Spleen (tissue), 11 donors: ENCODE measurements at regions not wholly inside any gene's neighbourhood (a gene's known extent, or its start where the extent isn't known, plus 50 kb on each side); places are given as distances from the start of the nearest gene placed in this dataset.
"Not testable (repeated sequence)": the region's sequence is repeated elsewhere in the genome, so short reads cannot be mapped to it uniquely, and the experiment has no call there.

Experiments
- DNase-seq: peaks from one replicate; pipeline ENCODE4 v3.0.0-alpha.2; 2020
- H3K27ac ChIP-seq, 8 donors: fragments of 200-600 bp; sonication (generic) in 7 of 8; 1 replicate in 4 of 8; 2 replicates in 4 of 8; pipeline versions ENCODE4 v1.5.0 to v1.8.0; 2016 to 2021; ENCODE audit warnings: inconsistent platforms in 4 of 8, mild to moderate bottlenecking in 4 of 8, moderate library complexity in 1 of 8
- H3K27me3 ChIP-seq, 7 donors: fragments of 200-600 bp; sonication (generic) in 6 of 7; replicated peaks in 1 of 7; 1 replicate in 4 of 7; 2 replicates in 3 of 7; pipeline versions ENCODE4 v1.5.0 to v1.8.0; 2016 to 2021; ENCODE audit warnings: inconsistent platforms in 3 of 7, mild to moderate bottlenecking in 1 of 7
- H3K36me3 ChIP-seq, 6 donors: fragments of 200-600 bp; sonication (generic) in 5 of 6; 1 replicate in 4 of 6; 2 replicates in 2 of 6; pipeline versions ENCODE4 v1.5.0 to v1.8.0; 2016 to 2021; ENCODE audit warnings: inconsistent platforms in 2 of 6
- H3K4me1 ChIP-seq, 6 donors: fragments of 200-600 bp; sonication (generic) in 5 of 6; 1 replicate in 3 of 6; 2 replicates in 3 of 6; pipeline versions ENCODE4 v1.5.0 to v1.8.0; 2016 to 2021; ENCODE audit warnings: inconsistent platforms in 3 of 6
- H3K4me3 ChIP-seq, 8 donors: fragments of 200-600 bp; sonication (generic) in 7 of 8; 1 replicate in 4 of 8; 2 replicates in 4 of 8; pipeline versions ENCODE4 v1.5.0 to v1.8.0; 2016 to 2021; ENCODE audit warnings: inconsistent platforms in 4 of 8, mild to moderate bottlenecking in 4 of 8, moderate library complexity in 2 of 8
- H3K9me3 ChIP-seq, 8 donors: fragments of 200-600 bp; sonication (generic) in 7 of 8; 1 replicate in 4 of 8; 2 replicates in 4 of 8; pipeline versions ENCODE4 v1.5.0 to v1.8.0; 2016 to 2021; ENCODE audit warnings: inconsistent platforms in 4 of 8
- CTCF ChIP-seq, 11 experiments: fragments of 200-600 bp in 7 of 11; fragments of 450-650 bp in 4 of 11; sonication (generic) in 4 of 11; IDR thresholded peaks in 8 of 11; conservative IDR thresholded peaks in 3 of 11; 1 replicate in 7 of 11; 2 replicates in 4 of 11; pipeline versions ENCODE4 v1.4.0 to v1.8.0; 2016 to 2021; ENCODE audit warnings: antibody characterized with exemption in 11 of 11, inconsistent platforms in 4 of 11, mild to moderate bottlenecking in 1 of 11
- POLR2A ChIP-seq, 3 donors: fragments of 450-650 bp; IDR thresholded peaks; one replicate each; pipeline ENCODE4 v1.5.1; 2017; ENCODE audit warnings: antibody characterized with exemption in 3 of 3, mild to moderate bottlenecking in 1 of 3
- POLR2AphosphoS5 ChIP-seq, 3 donors: sonication (generic); formaldehyde crosslinking; IDR thresholded peaks; one replicate each; pipeline ENCODE4 v1.5.1; 2017; ENCODE audit warnings: antibody characterized with exemption in 3 of 3
- WGBS, 5 donors: extraction: QIAGEN DNeasy Blood & Tissue Kit in 3 of 5; methylation state at CpG; one replicate each; pipeline versions ENCODE4 v1.1.5 to v1.1.7; 2013 to 2018; 5-methylcytosine and 5-hydroxymethylcytosine counted together
- intact Hi-C: fragments of 100-400 bp; cut with DNase I; formaldehyde crosslinking; loops from one replicate; pipeline ENCODE4 v1.15.0; 2023; ENCODE audit warnings: low total_unique reads
- donor health status: healthy with polysubstance abuse.
- donor health status: DM: no; HTN: no; CAD: no; lungs with moderate emphysema.
- donor health status: DM: no; HTN: no; CAD: no.
- donor health status: Bipolar disorder and iron deficiency.
- donor health status: healthy.
- donor health status: DM: no; HTN: no; CAD: no.
- donor health status: DM: yes; HTN: yes; CAD: no.

- no peaks in the 10 kb centered on the region for H3K36me3 ChIP-seq
- intact Hi-C loops, result no loop called here
- TF ChIP-seq POLR2AphosphoS5 (IDR thresholded peaks at IDR 0.05) (no peak), POLR2A (IDR thresholded peaks at IDR 0.05) (no peak), CTCF (IDR thresholded peaks at IDR 0.05 in 8 of 11, conservative IDR thresholded peaks at IDR 0.05 in 3 of 11) (no peak)
- no peak for DNase-seq
- no peaks in the 10 kb centered on the region for H3K4me1 ChIP-seq
- no peaks in the 10 kb centered on the region for H3K27me3 ChIP-seq
- no peak overlapping the region for H3K27ac ChIP-seq
- H3K4me3 ChIP-seq, result no peak overlapping the region
- peaks cover 0 to 35% (median 18%) of the 10 kb centered on the region in 8 donors for H3K9me3 ChIP-seq
Observed at GRCh38 chr14:87386524-87386923, 606.5 kb downstream of the GALC start.

DNA sequence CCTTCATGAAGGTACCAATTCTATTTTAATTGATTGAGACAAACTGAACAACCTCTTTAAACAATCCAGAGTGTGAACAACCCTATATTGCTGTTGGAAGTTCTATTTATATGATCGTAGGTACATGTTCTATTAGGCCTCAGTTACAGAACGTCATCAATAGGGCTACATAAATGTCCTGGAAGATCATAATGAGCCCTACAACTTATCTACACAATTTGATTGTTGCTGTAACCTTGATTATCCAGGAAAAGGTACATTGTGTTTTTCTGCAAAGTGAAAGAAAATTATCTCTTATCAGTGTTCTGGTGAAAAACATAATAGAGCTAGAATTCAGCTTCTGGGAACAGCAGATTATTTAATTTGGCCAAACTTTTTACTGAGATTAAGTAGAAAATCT lies 612.9 kb downstream of the GALC start:
- Histone ChIP-seq H3K9me3 (peaks cover 0 to 30% (median 20%) of the 10 kb centered on the region in 8 donors), H3K27ac (no peak overlapping the region), H3K4me1 (no peaks in the 10 kb centered on the region), H3K4me3 (no peak overlapping the region), H3K27me3 (no peaks in the 10 kb centered on the region), H3K36me3 (no peaks in the 10 kb centered on the region)
- no peak for DNase-seq
- WGBS, 5 donors, result 56 to 79% (median 62%) methylated on average over 2 of the region's 2 CpGs
- intact Hi-C loops, result no loop called here
- no peak for TF ChIP-seq POLR2AphosphoS5 (IDR thresholded peaks at IDR 0.05)
- no peak for TF ChIP-seq CTCF (IDR thresholded peaks at IDR 0.05 in 8 of 11, conservative IDR thresholded peaks at IDR 0.05 in 3 of 11)
- no peak for TF ChIP-seq POLR2A (IDR thresholded peaks at IDR 0.05)

- DNase-seq, result no peak
- no peak overlapping the region for H3K4me3 ChIP-seq
- H3K36me3 ChIP-seq, result no peaks in the 10 kb centered on the region
- no peak for TF ChIP-seq CTCF (IDR thresholded peaks at IDR 0.05 in 8 of 11, conservative IDR thresholded peaks at IDR 0.05 in 3 of 11)
- TF ChIP-seq POLR2AphosphoS5 (IDR thresholded peaks at IDR 0.05), result no peak
- no peak for TF ChIP-seq POLR2A (IDR thresholded peaks at IDR 0.05)
- no peaks in the 10 kb centered on the region for H3K27me3 ChIP-seq
- no peaks in the 10 kb centered on the region for H3K4me1 ChIP-seq
- peaks cover 0 to 12% (median 2%) of the 10 kb centered on the region in 8 donors for H3K9me3 ChIP-seq
- intact Hi-C loops, result no loop called here
- no peak overlapping the region for H3K27ac ChIP-seq
- 55 to 75% (median 65%) methylated on average over 2 of the region's 2 CpGs for WGBS, 5 donors
Observed at GRCh38 chr14:87368751-87369150, 624.2 kb downstream of the GALC start.

GRCh38 chr14:87360246-87360645 lies 632.7 kb downstream of the GALC start:
- H3K4me3 ChIP-seq, H3K36me3 ChIP-seq, H3K4me1 ChIP-seq, intact Hi-C loops, H3K27me3 ChIP-seq, H3K27ac ChIP-seq, DNase-seq: not testable (repeated sequence)
- H3K9me3 ChIP-seq, result peaks cover 0 to 42% (median 22%) of the 10 kb centered on the region in 8 donors
- 87 to 96% (median 90%) methylated on average over 8 of the region's 8 CpGs for WGBS, 5 donors

- H3K27me3 ChIP-seq, result no peaks in the 10 kb centered on the region
- 77 to 89% (median 85%) methylated on average over 7 of the region's 7 CpGs for WGBS, 5 donors
- H3K27ac ChIP-seq, result no peak overlapping the region
- H3K9me3 ChIP-seq, result peaks cover 0 to 36% (median 9%) of the 10 kb centered on the region in 8 donors
- TF ChIP-seq POLR2A (IDR thresholded peaks at IDR 0.05) (no peak), POLR2AphosphoS5 (IDR thresholded peaks at IDR 0.05) (no peak), CTCF (IDR thresholded peaks at IDR 0.05 in 8 of 11, conservative IDR thresholded peaks at IDR 0.05 in 3 of 11) (no peak)
- no peak overlapping the region for H3K4me3 ChIP-seq
- H3K36me3 ChIP-seq, result no peaks in the 10 kb centered on the region
- intact Hi-C loops, result no loop called here
- no peaks in the 10 kb centered on the region for H3K4me1 ChIP-seq
- no peak for DNase-seq
Observed at GRCh38 chr14:87351007-87351406, 642.0 kb downstream of the GALC start.
